ENCODE measurements at regions not wholly inside any gene's neighbourhood (a gene's known extent, or its start where the extent isn't known, plus 50 kb on each side); places are given as distances from the start of the nearest gene placed in this dataset.
A peak's percentile ranks its signal among the peaks of the same experiment; 100 is the strongest.
"Not testable (repeated sequence)": the region's sequence is repeated elsewhere in the genome, so short reads cannot be mapped to it uniquely, and the experiment has no call there.

GRCh38 chr18:34280000-34280399 lies 55.3 kb upstream of the NOL4 start:
- no peak for DNase-seq

- DNase-seq = no peak
Observed at GRCh38 chr18:34280653-34281052, 55.9 kb upstream of the NOL4 start.

DNA sequence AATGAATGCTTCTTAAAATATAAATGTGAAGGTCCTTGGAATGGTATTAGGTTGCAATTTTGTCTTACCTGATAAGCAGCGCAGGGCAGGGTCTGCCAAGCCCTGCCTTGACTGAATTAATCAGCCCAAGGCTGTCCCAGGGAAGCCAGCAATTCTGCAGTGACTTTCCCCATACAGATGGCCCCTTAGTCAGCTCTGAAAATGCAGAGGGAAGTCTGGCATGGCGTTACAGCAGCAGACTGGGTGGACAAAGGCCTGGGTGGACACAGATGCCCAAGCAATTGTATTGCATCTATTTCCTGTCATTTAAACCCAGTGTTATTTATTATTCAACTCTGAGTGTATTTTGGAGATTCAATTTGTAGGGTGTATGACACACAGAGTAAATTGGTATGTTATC lies 56.6 kb upstream of the NOL4 start:
- peak; percentile 41 for DNase-seq

DNA sequence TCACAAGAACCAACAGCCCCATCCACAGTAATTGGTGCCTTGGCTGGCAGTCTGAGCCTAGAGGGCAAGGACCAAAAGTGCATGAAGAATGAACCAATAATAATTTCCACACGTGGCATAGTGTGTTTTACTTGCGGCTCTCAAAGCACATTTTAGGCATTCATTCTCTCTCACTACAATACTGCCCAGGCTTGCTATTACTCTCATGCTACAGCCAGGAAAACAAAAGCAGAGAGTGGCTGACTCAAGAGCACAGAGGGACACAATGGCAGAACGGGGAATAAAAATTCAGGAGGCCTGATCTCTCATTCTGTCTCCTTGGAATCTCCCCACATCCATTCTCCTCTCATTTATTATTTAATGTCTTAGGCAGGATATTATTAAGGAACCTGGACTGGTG lies 57.0 kb upstream of the NOL4 start:
- DNase-seq = peak; percentile 89

DNA sequence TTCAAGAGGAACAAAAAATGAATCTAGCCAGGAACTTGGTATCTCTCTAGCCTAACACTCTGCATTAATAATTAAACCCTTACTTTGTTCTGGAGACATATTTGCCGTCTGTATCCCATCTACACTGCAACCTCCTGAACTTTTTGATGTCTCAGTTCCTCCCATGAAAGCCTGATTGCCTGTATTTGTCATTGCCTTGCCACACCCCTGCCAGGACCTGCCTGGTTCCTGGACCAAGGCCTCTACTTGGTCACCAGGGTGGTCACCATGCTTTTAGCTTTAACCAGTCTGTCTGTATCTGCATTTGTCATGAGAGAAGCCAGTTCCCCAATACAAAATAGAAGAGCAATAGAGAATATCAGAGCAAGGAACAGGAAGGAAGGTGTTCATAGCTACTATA lies 58.8 kb upstream of the NOL4 start:
- no peak for DNase-seq

- no peak for DNase-seq
Observed at GRCh38 chr18:34287825-34288224, 63.1 kb upstream of the NOL4 start.

- no peak for DNase-seq
Observed at GRCh38 chr18:34292594-34292993, 67.9 kb upstream of the NOL4 start.

- no peak for DNase-seq
Observed at GRCh38 chr18:34297287-34297686, 72.6 kb upstream of the NOL4 start.

- no peak for DNase-seq
Observed at GRCh38 chr18:34299828-34300227, 75.1 kb upstream of the NOL4 start.

DNA sequence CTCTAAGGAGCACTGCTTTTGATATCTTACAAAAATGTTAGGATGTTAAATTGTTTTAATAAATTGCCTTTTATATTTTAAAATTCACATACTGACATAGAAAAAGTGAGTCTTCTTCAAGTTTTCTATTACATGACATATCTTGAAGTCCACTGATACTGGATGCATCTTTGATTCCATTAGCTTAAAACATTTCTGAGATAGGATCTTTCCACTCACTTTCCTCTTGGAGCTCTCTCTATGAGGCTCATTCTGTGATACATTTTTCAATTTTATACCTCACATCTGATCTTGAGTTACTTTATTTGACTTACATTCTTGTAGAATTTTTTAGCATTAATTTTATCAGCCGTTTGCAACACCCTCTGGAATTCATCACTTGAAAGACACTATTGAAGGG lies 86.8 kb upstream of the NOL4 start:
- no peak for DNase-seq

DNA sequence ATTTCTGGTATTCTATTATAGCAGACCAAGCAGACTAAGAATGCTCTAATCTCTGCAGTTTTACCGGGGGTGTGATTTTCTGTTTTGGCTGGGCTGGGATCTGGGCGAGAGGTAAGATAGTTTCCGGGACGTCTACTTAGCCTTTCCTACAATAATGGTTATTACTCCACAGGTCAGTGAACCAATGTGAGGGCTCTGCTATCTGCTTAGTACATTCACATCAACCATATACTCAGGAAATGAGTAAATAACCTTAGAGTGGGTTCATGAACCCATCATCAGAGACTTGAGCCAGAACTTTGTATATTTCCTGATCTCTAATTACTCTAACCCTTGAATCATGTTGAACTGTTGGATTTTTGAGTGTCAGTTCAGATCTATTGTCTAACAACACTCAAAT lies 90.1 kb upstream of the NOL4 start:
- DNase-seq = no peak

DNA sequence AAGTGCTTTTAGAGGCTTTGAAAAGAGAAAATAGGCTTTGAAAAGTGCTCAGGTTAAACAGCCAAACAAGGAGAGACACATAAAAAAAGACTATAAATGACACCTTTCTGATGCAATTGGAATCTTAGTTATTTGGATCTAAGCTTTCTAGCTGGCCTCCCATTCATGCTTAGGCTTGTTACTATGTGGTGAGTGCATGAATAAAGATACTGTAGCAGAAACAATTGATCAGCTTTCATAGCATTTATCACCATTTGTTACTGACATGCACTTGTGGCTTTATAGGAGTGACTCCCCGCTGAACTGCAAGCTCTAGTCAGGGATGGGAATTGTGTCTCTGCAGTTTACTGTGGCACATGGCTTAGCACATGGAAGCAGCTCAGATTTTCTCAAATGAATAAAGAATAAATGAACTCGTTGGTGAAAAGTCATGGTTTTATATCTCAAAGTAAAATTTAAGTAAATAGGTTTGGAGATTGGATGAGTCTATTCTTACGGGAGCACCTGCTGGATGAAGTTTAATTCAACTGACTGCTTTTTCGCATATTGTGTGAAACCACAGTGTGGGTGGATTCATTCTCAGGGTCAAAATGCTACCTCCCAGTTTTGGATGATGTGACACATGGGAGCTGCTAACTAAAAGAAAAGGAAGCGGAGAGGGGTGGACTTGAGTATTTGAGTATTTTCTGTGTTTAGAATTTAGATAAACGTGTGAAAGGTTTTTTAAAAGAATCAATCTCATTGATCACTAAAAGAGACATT lies 91.1 kb upstream of the NOL4 start:
- DNase-seq = peak; percentile 72

DNA sequence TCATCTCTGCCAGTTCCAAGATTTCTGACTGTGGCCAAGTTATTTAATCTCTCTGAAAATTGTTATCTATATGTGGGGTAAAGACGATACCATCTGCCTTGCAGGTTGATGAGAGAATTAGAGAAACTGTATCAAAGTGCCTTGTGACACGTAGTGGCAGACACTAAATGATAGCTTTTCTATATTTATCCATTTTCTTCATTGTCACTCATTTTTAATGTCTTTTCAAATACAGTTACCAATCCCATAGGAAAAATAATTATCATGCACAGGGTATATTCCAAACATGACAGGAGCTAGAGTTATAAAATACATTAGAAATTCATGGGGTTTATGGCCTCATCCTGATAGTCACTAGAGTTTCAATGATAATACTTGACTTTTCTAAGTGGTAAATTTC lies 95.6 kb upstream of the NOL4 start:
- DNase-seq = no peak

- no peak for DNase-seq
Observed at GRCh38 chr18:34321066-34321465, 96.4 kb upstream of the NOL4 start.

DNA sequence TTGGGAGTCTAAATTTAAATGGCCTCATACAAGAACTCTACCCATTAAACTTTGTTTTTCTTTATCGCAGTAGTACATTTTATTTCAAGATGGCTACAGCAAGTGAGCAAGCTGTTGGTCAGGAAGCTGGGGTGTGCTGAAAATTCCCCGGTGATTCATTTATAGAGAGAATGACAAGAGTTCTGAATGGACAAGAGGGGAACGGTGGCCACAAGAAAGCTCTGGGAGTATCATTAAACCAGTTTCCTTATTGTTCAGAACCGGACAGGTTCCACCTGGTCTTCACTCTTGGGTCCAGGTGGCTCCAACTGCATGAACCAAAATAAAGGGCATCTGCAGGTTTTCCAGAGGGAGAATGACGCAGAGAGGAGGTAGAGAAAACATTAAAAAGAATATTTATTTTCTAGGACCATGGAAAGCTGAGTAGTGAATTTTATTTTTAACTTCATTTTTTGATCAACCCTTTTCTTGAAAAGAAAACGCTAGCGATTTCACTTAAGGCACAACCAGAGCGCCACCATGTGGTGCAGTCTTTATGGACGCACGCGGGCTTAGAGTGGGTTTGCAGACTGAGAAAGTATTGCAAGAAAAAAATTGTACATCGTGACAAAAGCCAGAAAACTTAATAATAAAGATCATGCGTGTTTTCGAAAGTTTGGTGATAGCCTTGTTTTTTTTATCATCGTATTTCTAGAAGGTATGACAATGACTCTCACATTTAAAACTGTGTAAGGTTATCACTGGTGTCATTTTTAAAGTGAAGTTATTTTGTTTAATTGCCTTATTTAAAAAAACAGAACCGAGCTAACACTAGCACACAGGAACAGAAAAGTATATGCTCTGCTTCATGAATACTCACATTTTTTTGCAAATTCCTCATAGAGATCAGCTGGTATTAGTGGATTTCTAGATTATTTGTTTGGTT lies 97.9 kb upstream of the NOL4 start:
- no peak for DNase-seq

- no peak for DNase-seq
Observed at GRCh38 chr18:34329840-34330239, 105.1 kb upstream of the NOL4 start.

GRCh38 chr18:34330308-34330707 lies 105.6 kb upstream of the NOL4 start:
- no peak for DNase-seq

GRCh38 chr18:34330907-34331306 lies 106.2 kb upstream of the NOL4 start:
- not testable (repeated sequence) for DNase-seq

DNA sequence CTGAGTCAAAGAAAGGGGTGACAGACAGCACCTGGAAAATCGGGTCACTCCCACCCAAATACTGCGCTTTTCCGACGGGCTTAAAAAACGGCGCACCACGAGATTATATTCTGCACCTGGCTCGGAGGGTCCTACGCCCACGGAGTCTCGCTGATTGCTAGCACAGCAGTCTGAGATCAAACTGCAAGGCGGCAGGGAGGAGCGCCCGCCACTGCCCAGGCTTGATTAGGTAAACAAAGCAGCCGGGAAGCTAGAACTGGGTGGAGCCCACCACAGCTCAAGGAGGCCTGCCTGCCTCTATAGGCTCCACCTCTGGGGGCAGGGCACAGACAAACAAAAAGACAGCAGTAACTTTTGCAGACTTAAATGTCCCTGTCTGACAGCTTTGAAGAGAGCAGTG lies 106.6 kb upstream of the NOL4 start:
- DNase-seq = not testable (repeated sequence)

- peak; percentile 93 for DNase-seq
Observed at GRCh38 chr18:34339155-34339554, 114.4 kb upstream of the NOL4 start.

DNA sequence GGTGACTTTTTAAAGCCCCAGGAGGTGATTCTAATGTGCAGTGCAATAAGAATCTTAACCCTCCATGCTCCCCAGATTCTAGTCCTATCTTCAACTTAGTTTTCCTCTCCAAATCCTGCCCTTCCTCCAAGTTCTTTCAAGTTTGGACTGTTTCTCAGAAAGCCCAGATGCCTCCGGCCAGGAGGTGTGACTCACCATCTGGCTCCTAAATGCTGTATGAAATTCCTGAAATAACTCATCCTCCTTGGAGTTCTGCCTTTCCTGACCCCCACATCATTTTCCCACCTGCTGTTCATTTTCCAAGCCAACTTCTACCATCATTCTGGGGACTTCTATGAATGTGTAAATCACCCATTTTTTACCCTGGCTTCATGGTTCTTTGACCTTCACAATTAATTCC lies 118.2 kb upstream of the NOL4 start:
- no peak for DNase-seq

GRCh38 chr18:34345738-34346137 lies 121.0 kb upstream of the NOL4 start:
- DNase-seq = no peak

DNA sequence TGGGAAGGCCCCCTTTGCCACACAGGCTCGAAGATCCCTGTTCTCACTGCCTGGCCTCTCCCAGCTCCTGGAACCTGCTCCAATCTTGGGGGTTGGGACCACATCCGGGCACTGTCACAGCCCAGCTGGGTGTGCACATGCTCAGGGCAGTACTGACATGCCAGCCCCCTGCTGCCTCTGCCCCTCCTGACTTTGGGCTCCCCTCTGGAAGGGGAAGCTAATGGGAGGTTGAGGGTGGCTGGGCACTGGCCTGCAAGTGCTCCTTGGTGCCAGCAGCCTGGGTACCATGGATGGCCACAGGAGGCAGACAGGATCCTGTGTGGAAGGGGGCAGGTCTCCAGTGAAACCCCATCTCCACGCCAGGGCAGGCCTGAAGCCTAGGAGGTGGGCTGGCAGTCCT lies 126.1 kb upstream of the NOL4 start:
- DNase-seq = no peak

All from NCI-H1105 (cell line).